Omental fat pad (tissue), 3 donors: ENCODE measurements at regions not wholly inside any gene's neighbourhood (a gene's known extent, or its start where the extent isn't known, plus 50 kb on each side); places are given as distances from the start of the nearest gene placed in this dataset.
"Not testable (repeated sequence)": the region's sequence is repeated elsewhere in the genome, so short reads cannot be mapped to it uniquely, and the experiment has no call there.

Experiments
- ATAC-seq: fragments of 150-250 bp; one replicate; pipeline ENCODE4 v1.9.1; 2016; ENCODE audit warnings: mild to moderate bottlenecking, moderate library complexity; ENCODE audit not compliant: low FRiP score
- DNase-seq: peaks from one replicate; pipeline ENCODE4 v3.0.0-alpha.2; 2019; ENCODE audit warnings: low spot score
- CTCF ChIP-seq, 3 donors: fragments of 450-650 bp; IDR thresholded peaks; one replicate each; pipeline ENCODE4 v1.5.1; 2016 to 2017; ENCODE audit warnings: antibody characterized with exemption in 3 of 3, mild to moderate bottlenecking in 3 of 3, moderate library complexity in 2 of 3

- ATAC-seq = no peak
- no peak for DNase-seq
Measured at GRCh38 chr7:91719008-91719407, 161.5 kb downstream of the MTERF1 start.

GRCh38 chr7:91720260-91720937 is 160.1 kb downstream of the MTERF1 start:
- ATAC-seq = no peak
- no peak for DNase-seq
- TF ChIP-seq CTCF (IDR thresholded peaks at IDR 0.05) = no peak

More at GRCh38 chr7:91719008-91719407, 161.5 kb downstream of the MTERF1 start:
- no peak for TF ChIP-seq CTCF (IDR thresholded peaks at IDR 0.05)

GRCh38 chr7:91722831-91723230 is 157.7 kb downstream of the MTERF1 start:
- DNase-seq (no peak), ATAC-seq (no peak)
- no peak for TF ChIP-seq CTCF (IDR thresholded peaks at IDR 0.05)

- DNase-seq, ATAC-seq: not testable (repeated sequence)
Measured at GRCh38 chr7:91729046-91729445, 151.5 kb downstream of the MTERF1 start.

- DNase-seq (no peak), ATAC-seq (no peak)
- TF ChIP-seq CTCF (IDR thresholded peaks at IDR 0.05) = no peak
Measured at GRCh38 chr7:91731976-91732375, 148.5 kb downstream of the MTERF1 start.

GRCh38 chr7:91749418-91749817 is 131.1 kb downstream of the MTERF1 start:
- DNase-seq = no peak
- no peak for TF ChIP-seq CTCF (IDR thresholded peaks at IDR 0.05)
- ATAC-seq = no peak

GRCh38 chr7:91750091-91750490 is 130.4 kb downstream of the MTERF1 start:
- DNase-seq (no peak), ATAC-seq (no peak)
- no peak for TF ChIP-seq CTCF (IDR thresholded peaks at IDR 0.05)
